GM23338 (cell line): ENCODE measurements at regions not wholly inside any gene's neighbourhood (a gene's known extent, or its start where the extent isn't known, plus 50 kb on each side); places are given as distances from the start of the nearest gene placed in this dataset.

Experiments used
- ATAC-seq: fragments of 200-7000 bp; cut with Tn5 transposase; 3 replicates; pipeline ENCODE4 v1.9.1; 2020
- DNase-seq: peaks from one replicate; pipeline ENCODE4 v3.0.0-alpha.2; 2015; ENCODE audit warnings: low spot score
- H2AFZ ChIP-seq: fragments of 200-600 bp; sonication (generic); 2 replicates; pipeline ENCODE4 v1.8.0; 2016; ENCODE audit warnings: antibody characterized with exemption, mild to moderate bottlenecking, moderate library complexity
- H3F3A ChIP-seq: fragments of 200-600 bp; sonication (generic); replicated peaks from 2 replicates; pipeline ENCODE4 v1.8.0; 2017; ENCODE audit warnings: antibody characterized with exemption, mixed run types, low read depth
- H3K27ac ChIP-seq: fragments of 200-600 bp; sonication (generic); 2 replicates; pipeline ENCODE4 v1.6.1; 2016; ENCODE audit warnings: low read depth
- H3K27me3 ChIP-seq: fragments of 200-600 bp; sonication (generic); 2 replicates; pipeline ENCODE4 v1.8.0; 2016; ENCODE audit warnings: mild to moderate bottlenecking, mixed run types, moderate library complexity; ENCODE audit not compliant: insufficient read depth
- H3K36me3 ChIP-seq: fragments of 200-600 bp; sonication (generic); 2 replicates; pipeline ENCODE4 v1.8.0; 2016; ENCODE audit warnings: mild to moderate bottlenecking; ENCODE audit not compliant: insufficient read depth
- H3K4me1 ChIP-seq: fragments of 200-600 bp; sonication (generic); 2 replicates; pipeline ENCODE4 v1.8.0; 2016; ENCODE audit warnings: mild to moderate bottlenecking, moderate library complexity; ENCODE audit not compliant: insufficient read depth
- H3K4me2 ChIP-seq: fragments of 200-600 bp; sonication (generic); 2 replicates; pipeline ENCODE4 v1.7.1; 2017; ENCODE audit warnings: mixed run types
- H3K4me3 ChIP-seq: fragments of 200-600 bp; sonication (generic); 2 replicates; pipeline ENCODE4 v1.6.1; 2016; ENCODE audit warnings: mixed run types
- H3K79me2 ChIP-seq: fragments of 200-600 bp; sonication (generic); replicated peaks from 2 replicates; pipeline ENCODE4 v1.8.0; 2017; ENCODE audit warnings: mild to moderate bottlenecking; ENCODE audit not compliant: insufficient read depth
- H3K9me2 ChIP-seq: fragments of 200-600 bp; sonication (generic); 2 replicates; pipeline ENCODE4 v1.8.0; 2017; ENCODE audit not compliant: insufficient read depth
- H4K20me1 ChIP-seq: fragments of 200-600 bp; sonication (generic); replicated peaks from 2 replicates; pipeline ENCODE4 v1.8.0; 2017; ENCODE audit warnings: mild to moderate bottlenecking; ENCODE audit not compliant: insufficient read depth
- H3K27ac Mint-ChIP-seq: 2 replicates; pipeline ENCODE4 v1.8.0; 2020; ENCODE audit warnings: inconsistent platforms, mild to moderate bottlenecking, moderate library complexity, mixed read lengths
- H3K27me3 Mint-ChIP-seq: 3 replicates; pipeline ENCODE4 v1.8.0; 2022; ENCODE audit warnings: low read depth, mild to moderate bottlenecking, moderate library complexity, mixed read lengths, inconsistent platforms; ENCODE audit not compliant: insufficient read depth, poor library complexity
- H3K36me3 Mint-ChIP-seq: 3 replicates; pipeline ENCODE4 v1.8.0; 2021; ENCODE audit warnings: low read depth, mild to moderate bottlenecking, inconsistent platforms, moderate library complexity, mixed read lengths
- H3K4me1 Mint-ChIP-seq: 3 replicates; pipeline ENCODE4 v1.8.0; 2020; ENCODE audit warnings: mild to moderate bottlenecking, inconsistent platforms, mixed read lengths
- H3K4me3 Mint-ChIP-seq: 3 replicates; pipeline ENCODE4 v1.8.0; 2021; ENCODE audit warnings: moderate library complexity, mild to moderate bottlenecking, inconsistent platforms, mixed read lengths
- H3K9me3 Mint-ChIP-seq: 3 replicates; pipeline ENCODE4 v1.8.0; 2020; ENCODE audit warnings: moderate library complexity, mild to moderate bottlenecking, inconsistent platforms, mixed read lengths
- CREB1 ChIP-seq: fragments of 250-450 bp; sonication (Bioruptor Pico); IDR thresholded peaks from 2 replicates; pipeline ENCODE4 v1.5.0; 2020; ENCODE audit warnings: low read depth, mild to moderate bottlenecking, moderate library complexity
- ETS1 ChIP-seq: IDR thresholded peaks from 2 replicates; pipeline ENCODE4 v1.6.1; 2016; ENCODE audit warnings: antibody characterized with exemption
- EZH2 ChIP-seq: fragments of 200-600 bp; sonication (generic); IDR thresholded peaks from one replicate; pipeline ENCODE4 v1.8.0; 2017; ENCODE audit warnings: antibody characterized with exemption, mild to moderate bottlenecking, low read depth; ENCODE audit not compliant: unreplicated experiment
- EZH2phosphoT487 ChIP-seq: fragments of 200-600 bp; sonication (generic); IDR thresholded peaks from one replicate; pipeline ENCODE4 v1.8.1; 2018; ENCODE audit warnings: antibody characterized with exemption; ENCODE audit not compliant: unreplicated experiment
- JUNB ChIP-seq: IDR thresholded peaks from one replicate; pipeline ENCODE4 v1.6.1; 2016; ENCODE audit warnings: antibody characterized with exemption; ENCODE audit not compliant: unreplicated experiment
- NANOG ChIP-seq: IDR thresholded peaks from 2 replicates; pipeline ENCODE4 v1.6.1; 2016; ENCODE audit warnings: antibody characterized with exemption, borderline replicate concordance
- POLR2AphosphoS5 ChIP-seq: IDR thresholded peaks from 2 replicates; pipeline ENCODE4 v1.6.1; 2016; ENCODE audit warnings: antibody characterized with exemption, low read depth
- STAT1 ChIP-seq: IDR thresholded peaks from one replicate; pipeline ENCODE4 v1.6.1; 2016; ENCODE audit warnings: antibody characterized with exemption; ENCODE audit not compliant: unreplicated experiment
- ZNF114 ChIP-seq: fragments of 250-450 bp; sonication (Bioruptor Pico); IDR thresholded peaks from 2 replicates; pipeline ENCODE4 v1.5.0; 2020; ENCODE audit warnings: mild to moderate bottlenecking, moderate library complexity
- ZNF331 ChIP-seq: fragments of 250-450 bp; sonication (Bioruptor Pico); IDR thresholded peaks from 2 replicates; pipeline ENCODE4 v1.5.0; 2020; ENCODE audit warnings: low read depth, mild to moderate bottlenecking, moderate library complexity
- TF ChIP-seq, protein P1 (sequence below): IDR thresholded peaks from one replicate; pipeline ENCODE4 v1.6.1; 2018; ENCODE audit warnings: antibody characterized with exemption; ENCODE audit not compliant: unreplicated experiment
- TF ChIP-seq, protein P2 (sequence below), 2 experiments: fragments of 200-600 bp in 1 of 2; sonication (generic) in 1 of 2; conservative IDR thresholded peaks; 2 replicates each; pipeline versions ENCODE4 v1.5.1 to v1.6.1; 2016 to 2017; ENCODE audit warnings: antibody characterized with exemption in 2 of 2, low read depth in 2 of 2, mild to moderate bottlenecking in 2 of 2, moderate library complexity in 1 of 2
- TF ChIP-seq, protein P3 (sequence below): fragments of 250-450 bp; sonication (Bioruptor Pico); IDR thresholded peaks from 2 replicates; pipeline ENCODE4 v1.5.0; 2020; ENCODE audit warnings: mild to moderate bottlenecking, moderate library complexity

DNA sequence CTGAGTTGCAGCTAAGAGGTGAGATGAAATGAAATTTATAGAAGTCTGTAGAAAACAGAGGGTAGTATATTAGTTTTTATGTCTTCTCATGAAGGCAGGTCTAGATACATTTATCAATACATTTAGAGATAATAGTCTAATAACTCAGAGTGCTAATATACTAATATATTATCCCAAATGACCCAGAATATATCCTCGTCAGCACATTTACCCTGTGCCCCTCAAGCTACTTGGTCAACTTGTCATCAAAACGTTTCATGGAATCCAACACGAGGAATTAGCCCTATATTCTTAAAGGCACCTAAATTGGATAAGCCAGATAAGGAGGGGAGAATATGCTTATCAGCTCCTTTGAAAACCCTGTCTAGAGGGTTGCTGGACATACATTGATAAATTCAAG lies 415.1 kb upstream of the LRRTM1 start:
- Mint-ChIP-seq H3K4me3 (no peak overlapping the region), H3K36me3 (no peaks in the 10 kb centered on the region), H3K27ac (no peak overlapping the region), H3K4me1 (no peaks in the 10 kb centered on the region), H3K27me3 (no peaks in the 10 kb centered on the region), H3K9me3 (no peaks in the 10 kb centered on the region)
- Histone ChIP-seq H3K79me2 (no peaks in the 10 kb centered on the region), H2AFZ (no peak overlapping the region), H3K9me2 (0 out of 2 replicates have a peak, but pooled peaks cover 3% of the 10 kb centered on the region), H3K4me3 (no peak overlapping the region), H3F3A (no peaks in the 10 kb centered on the region), H3K27ac (no peak overlapping the region), H3K36me3 (no peaks in the 10 kb centered on the region), H3K4me2 (no peak overlapping the region), H3K27me3 (no peaks in the 10 kb centered on the region), H3K4me1 (no peaks in the 10 kb centered on the region), H4K20me1 (no peaks in the 10 kb centered on the region)
- no peak for ATAC-seq
- TF ChIP-seq EZH2phosphoT487 (no peak), ETS1 (no peak), EZH2 (no peak), ZNF331 (CRISPR knock-in tag) (no peak), CREB1 (CRISPR knock-in tag) (no peak), POLR2AphosphoS5 (no peak), STAT1 (no peak), ZNF114 (CRISPR knock-in tag) (no peak), JUNB (no peak), NANOG (no peak)
- TF ChIP-seq, protein P1, sequence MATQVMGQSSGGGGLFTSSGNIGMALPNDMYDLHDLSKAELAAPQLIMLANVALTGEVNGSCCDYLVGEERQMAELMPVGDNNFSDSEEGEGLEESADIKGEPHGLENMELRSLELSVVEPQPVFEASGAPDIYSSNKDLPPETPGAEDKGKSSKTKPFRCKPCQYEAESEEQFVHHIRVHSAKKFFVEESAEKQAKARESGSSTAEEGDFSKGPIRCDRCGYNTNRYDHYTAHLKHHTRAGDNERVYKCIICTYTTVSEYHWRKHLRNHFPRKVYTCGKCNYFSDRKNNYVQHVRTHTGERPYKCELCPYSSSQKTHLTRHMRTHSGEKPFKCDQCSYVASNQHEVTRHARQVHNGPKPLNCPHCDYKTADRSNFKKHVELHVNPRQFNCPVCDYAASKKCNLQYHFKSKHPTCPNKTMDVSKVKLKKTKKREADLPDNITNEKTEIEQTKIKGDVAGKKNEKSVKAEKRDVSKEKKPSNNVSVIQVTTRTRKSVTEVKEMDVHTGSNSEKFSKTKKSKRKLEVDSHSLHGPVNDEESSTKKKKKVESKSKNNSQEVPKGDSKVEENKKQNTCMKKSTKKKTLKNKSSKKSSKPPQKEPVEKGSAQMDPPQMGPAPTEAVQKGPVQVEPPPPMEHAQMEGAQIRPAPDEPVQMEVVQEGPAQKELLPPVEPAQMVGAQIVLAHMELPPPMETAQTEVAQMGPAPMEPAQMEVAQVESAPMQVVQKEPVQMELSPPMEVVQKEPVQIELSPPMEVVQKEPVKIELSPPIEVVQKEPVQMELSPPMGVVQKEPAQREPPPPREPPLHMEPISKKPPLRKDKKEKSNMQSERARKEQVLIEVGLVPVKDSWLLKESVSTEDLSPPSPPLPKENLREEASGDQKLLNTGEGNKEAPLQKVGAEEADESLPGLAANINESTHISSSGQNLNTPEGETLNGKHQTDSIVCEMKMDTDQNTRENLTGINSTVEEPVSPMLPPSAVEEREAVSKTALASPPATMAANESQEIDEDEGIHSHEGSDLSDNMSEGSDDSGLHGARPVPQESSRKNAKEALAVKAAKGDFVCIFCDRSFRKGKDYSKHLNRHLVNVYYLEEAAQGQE: no peak
- TF ChIP-seq, protein P2, sequence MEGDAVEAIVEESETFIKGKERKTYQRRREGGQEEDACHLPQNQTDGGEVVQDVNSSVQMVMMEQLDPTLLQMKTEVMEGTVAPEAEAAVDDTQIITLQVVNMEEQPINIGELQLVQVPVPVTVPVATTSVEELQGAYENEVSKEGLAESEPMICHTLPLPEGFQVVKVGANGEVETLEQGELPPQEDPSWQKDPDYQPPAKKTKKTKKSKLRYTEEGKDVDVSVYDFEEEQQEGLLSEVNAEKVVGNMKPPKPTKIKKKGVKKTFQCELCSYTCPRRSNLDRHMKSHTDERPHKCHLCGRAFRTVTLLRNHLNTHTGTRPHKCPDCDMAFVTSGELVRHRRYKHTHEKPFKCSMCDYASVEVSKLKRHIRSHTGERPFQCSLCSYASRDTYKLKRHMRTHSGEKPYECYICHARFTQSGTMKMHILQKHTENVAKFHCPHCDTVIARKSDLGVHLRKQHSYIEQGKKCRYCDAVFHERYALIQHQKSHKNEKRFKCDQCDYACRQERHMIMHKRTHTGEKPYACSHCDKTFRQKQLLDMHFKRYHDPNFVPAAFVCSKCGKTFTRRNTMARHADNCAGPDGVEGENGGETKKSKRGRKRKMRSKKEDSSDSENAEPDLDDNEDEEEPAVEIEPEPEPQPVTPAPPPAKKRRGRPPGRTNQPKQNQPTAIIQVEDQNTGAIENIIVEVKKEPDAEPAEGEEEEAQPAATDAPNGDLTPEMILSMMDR (conservative IDR thresholded peaks at IDR 0.05; ENCODE audit: low read depth in 2 of 2): no peak
- TF ChIP-seq, protein P3, sequence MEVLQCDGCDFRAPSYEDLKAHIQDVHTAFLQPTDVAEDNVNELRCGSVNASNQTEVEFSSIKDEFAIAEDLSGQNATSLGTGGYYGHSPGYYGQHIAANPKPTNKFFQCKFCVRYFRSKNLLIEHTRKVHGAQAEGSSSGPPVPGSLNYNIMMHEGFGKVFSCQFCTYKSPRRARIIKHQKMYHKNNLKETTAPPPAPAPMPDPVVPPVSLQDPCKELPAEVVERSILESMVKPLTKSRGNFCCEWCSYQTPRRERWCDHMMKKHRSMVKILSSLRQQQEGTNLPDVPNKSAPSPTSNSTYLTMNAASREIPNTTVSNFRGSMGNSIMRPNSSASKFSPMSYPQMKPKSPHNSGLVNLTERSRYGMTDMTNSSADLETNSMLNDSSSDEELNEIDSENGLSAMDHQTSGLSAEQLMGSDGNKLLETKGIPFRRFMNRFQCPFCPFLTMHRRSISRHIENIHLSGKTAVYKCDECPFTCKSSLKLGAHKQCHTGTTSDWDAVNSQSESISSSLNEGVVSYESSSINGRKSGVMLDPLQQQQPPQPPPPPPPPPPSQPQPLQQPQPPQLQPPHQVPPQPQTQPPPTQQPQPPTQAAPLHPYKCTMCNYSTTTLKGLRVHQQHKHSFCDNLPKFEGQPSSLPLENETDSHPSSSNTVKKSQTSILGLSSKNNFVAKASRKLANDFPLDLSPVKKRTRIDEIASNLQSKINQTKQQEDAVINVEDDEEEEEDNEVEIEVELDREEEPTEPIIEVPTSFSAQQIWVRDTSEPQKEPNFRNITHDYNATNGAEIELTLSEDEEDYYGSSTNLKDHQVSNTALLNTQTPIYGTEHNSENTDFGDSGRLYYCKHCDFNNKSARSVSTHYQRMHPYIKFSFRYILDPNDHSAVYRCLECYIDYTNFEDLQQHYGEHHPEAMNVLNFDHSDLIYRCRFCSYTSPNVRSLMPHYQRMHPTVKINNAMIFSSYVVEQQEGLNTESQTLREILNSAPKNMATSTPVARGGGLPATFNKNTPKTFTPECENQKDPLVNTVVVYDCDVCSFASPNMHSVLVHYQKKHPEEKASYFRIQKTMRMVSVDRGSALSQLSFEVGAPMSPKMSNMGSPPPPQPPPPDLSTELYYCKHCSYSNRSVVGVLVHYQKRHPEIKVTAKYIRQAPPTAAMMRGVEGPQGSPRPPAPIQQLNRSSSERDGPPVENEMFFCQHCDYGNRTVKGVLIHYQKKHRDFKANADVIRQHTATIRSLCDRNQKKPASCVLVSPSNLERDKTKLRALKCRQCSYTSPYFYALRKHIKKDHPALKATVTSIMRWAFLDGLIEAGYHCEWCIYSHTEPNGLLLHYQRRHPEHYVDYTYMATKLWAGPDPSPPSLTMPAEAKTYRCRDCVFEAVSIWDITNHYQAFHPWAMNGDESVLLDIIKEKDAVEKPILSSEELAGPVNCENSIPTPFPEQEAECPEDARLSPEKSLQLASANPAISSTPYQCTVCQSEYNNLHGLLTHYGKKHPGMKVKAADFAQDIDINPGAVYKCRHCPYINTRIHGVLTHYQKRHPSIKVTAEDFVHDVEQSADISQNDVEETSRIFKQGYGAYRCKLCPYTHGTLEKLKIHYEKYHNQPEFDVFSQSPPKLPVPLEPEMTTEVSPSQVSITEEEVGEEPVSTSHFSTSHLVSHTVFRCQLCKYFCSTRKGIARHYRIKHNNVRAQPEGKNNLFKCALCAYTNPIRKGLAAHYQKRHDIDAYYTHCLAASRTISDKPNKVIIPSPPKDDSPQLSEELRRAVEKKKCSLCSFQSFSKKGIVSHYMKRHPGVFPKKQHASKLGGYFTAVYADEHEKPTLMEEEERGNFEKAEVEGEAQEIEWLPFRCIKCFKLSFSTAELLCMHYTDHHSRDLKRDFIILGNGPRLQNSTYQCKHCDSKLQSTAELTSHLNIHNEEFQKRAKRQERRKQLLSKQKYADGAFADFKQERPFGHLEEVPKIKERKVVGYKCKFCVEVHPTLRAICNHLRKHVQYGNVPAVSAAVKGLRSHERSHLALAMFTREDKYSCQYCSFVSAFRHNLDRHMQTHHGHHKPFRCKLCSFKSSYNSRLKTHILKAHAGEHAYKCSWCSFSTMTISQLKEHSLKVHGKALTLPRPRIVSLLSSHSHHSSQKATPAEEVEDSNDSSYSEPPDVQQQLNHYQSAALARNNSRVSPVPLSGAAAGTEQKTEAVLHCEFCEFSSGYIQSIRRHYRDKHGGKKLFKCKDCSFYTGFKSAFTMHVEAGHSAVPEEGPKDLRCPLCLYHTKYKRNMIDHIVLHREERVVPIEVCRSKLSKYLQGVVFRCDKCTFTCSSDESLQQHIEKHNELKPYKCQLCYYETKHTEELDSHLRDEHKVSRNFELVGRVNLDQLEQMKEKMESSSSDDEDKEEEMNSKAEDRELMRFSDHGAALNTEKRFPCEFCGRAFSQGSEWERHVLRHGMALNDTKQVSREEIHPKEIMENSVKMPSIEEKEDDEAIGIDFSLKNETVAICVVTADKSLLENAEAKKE (CRISPR knock-in tag): no peak
- no peak for DNase-seq
